Endothelial cell of umbilical vein (primary cell): ENCODE measurements at regions not wholly inside any gene's neighbourhood (a gene's known extent, or its start where the extent isn't known, plus 50 kb on each side); places are given as distances from the start of the nearest gene placed in this dataset.

Experiments
- BruUV-seq: library from RNA; stranded (reverse); fragments of 400-500 nt; replicated peaks from 2 replicates; lab custom pipeline; 2021; lab: Mats Ljungman, UMichigan
- CTCF ChIA-PET: fragments of 300-600, 350-600 bp; sonication (Branson Sonifier 250); formaldehyde crosslinking; loops from one replicate; lab custom pipeline; 2021; ENCODE audit warnings: antibody characterized with exemption, inconsistent platforms; lab: Charles Lee
- POLR2A ChIA-PET: fragments of 300-600, 350-600 bp; sonication (Branson Sonifier 250); formaldehyde crosslinking; loops from one replicate; lab custom pipeline; 2021; ENCODE audit warnings: antibody characterized with exemption, inconsistent platforms; lab: Charles Lee
- DNase-seq: peaks from one replicate; pipeline ENCODE4 v3.0.0-alpha.2; 2011; ENCODE audit warnings: low read depth, low spot score
- FAIRE-seq: peaks from 2 replicates; lab custom pipeline; 2011; peaks lifted over from hg19 to GRCh38; lab: Jason Lieb, UNC
- H2AFZ ChIP-seq: 2 replicates; pipeline ENCODE4 v1.6.0; 2012; ENCODE audit warnings: low read depth, low read length, control low read depth, inconsistent platforms
- H3K27ac ChIP-seq: 2 replicates; pipeline ENCODE4 v1.5.1; 2011; ENCODE audit warnings: low read depth, mild to moderate bottlenecking, control low read depth, low read length, moderate library complexity; ENCODE audit not compliant: insufficient read depth
- H3K27me3 ChIP-seq, 2 experiments: 2 replicates each; pipeline versions ENCODE4 v1.6.0 to v1.6.1; 2011; ENCODE audit warnings: low read length in 2 of 2, mixed read lengths in 1 of 2; ENCODE audit not compliant: control insufficient read depth in 2 of 2, insufficient read depth in 2 of 2
- H3K36me3 ChIP-seq, 2 experiments: 2 replicates in 1 of 2; 3 replicates in 1 of 2; pipeline ENCODE4 v1.5.1; 2011; ENCODE audit warnings: low read length in 2 of 2, mild to moderate bottlenecking in 1 of 2, moderate library complexity in 1 of 2; ENCODE audit not compliant: control insufficient read depth in 2 of 2, insufficient read depth in 2 of 2; ENCODE audit errors: extremely low read depth in 1 of 2
- H3K4me1 ChIP-seq: 3 replicates; pipeline ENCODE4 v1.5.1; 2011; ENCODE audit warnings: mild to moderate bottlenecking, low read length; ENCODE audit not compliant: control insufficient read depth, insufficient read depth; ENCODE audit errors: extremely low read depth
- H3K4me2 ChIP-seq: 2 replicates; pipeline ENCODE4 v1.6.1; 2011; ENCODE audit warnings: low read length, control low read depth, mixed read lengths; ENCODE audit not compliant: insufficient read depth
- H3K4me3 ChIP-seq, 3 experiments: fragments of 200-600 bp in 1 of 3; sonication (generic), shearing (Covaris generic) in 1 of 3; replicated peaks in 1 of 3; 2 replicates each; pipeline ENCODE4 v1.5.1; 2011 to 2016; ENCODE audit warnings: control low read depth in 3 of 3, low read length in 3 of 3, mild to moderate bottlenecking in 2 of 3, inconsistent platforms in 1 of 3, low read depth in 1 of 3, moderate library complexity in 1 of 3; ENCODE audit not compliant: insufficient read depth in 1 of 3
- H3K79me2 ChIP-seq: 2 replicates; pipeline ENCODE4 v1.6.0; 2012; ENCODE audit warnings: low read length, inconsistent platforms; ENCODE audit not compliant: control insufficient read depth, insufficient read depth
- H3K9ac ChIP-seq: replicated peaks from 2 replicates; pipeline ENCODE3; 2011; ENCODE audit warnings: low read length, control low read depth; ENCODE audit not compliant: insufficient read depth; ENCODE audit errors: extremely low read depth
- H3K9me1 ChIP-seq: replicated peaks from 3 replicates; pipeline ENCODE4 v1.6.0; 2011; ENCODE audit warnings: mild to moderate bottlenecking, low read length; ENCODE audit not compliant: control insufficient read depth, insufficient read depth; ENCODE audit errors: extremely low read depth
- H3K9me3 ChIP-seq: replicated peaks from 2 replicates; pipeline ENCODE4 v1.5.1; 2012; ENCODE audit warnings: low read length, inconsistent platforms; ENCODE audit not compliant: control insufficient read depth, insufficient read depth
- H4K20me1 ChIP-seq: replicated peaks from 2 replicates; pipeline ENCODE3; 2011; ENCODE audit warnings: mild to moderate bottlenecking, low read length; ENCODE audit not compliant: control insufficient read depth, insufficient read depth; ENCODE audit errors: extremely low read depth
- CTCF ChIP-seq, 2 donors: IDR thresholded peaks; 1 replicate in 1 of 2; 2 replicates in 1 of 2; pipeline ENCODE4 v1.5.1; 2011; ENCODE audit warnings: low read length in 2 of 2, mild to moderate bottlenecking in 2 of 2, moderate library complexity in 2 of 2, control low read depth in 1 of 2, inconsistent platforms in 1 of 2, low read depth in 1 of 2; ENCODE audit not compliant: insufficient read depth in 1 of 2; ENCODE audit errors: extremely low read depth in 1 of 2
- EZH2 ChIP-seq: IDR thresholded peaks from 2 replicates; pipeline ENCODE4 v1.6.1; 2012; ENCODE audit warnings: borderline replicate concordance, low read depth, mild to moderate bottlenecking, moderate library complexity, low read length, inconsistent platforms; ENCODE audit not compliant: severe bottlenecking
- FOS ChIP-seq: IDR thresholded peaks from 2 replicates; pipeline ENCODE4 v1.6.1; 2011; ENCODE audit warnings: mild to moderate bottlenecking, low read length, moderate library complexity, borderline replicate concordance; ENCODE audit not compliant: insufficient read depth
- GATA2 ChIP-seq: IDR thresholded peaks from 2 replicates; pipeline ENCODE4 v1.7.0; 2011; ENCODE audit warnings: low read depth, mild to moderate bottlenecking, moderate library complexity, mixed read lengths, low read length; ENCODE audit not compliant: insufficient read length, insufficient read depth
- JUN ChIP-seq: IDR thresholded peaks from 2 replicates; pipeline ENCODE4 v1.6.1; 2011; ENCODE audit warnings: borderline replicate concordance, low read depth; ENCODE audit not compliant: insufficient read length, insufficient read depth
- MAX ChIP-seq: IDR thresholded peaks from 2 replicates; pipeline ENCODE4 v1.6.1; 2011; ENCODE audit not compliant: insufficient read depth, insufficient read length
- MYC ChIP-seq: IDR thresholded peaks from one replicate; pipeline ENCODE4 v1.6.1; 2011; ENCODE audit warnings: mild to moderate bottlenecking, low read depth, low read length
- POLR2A ChIP-seq: IDR thresholded peaks from 2 replicates; pipeline ENCODE4 v1.6.1; 2012; ENCODE audit warnings: low read depth, mild to moderate bottlenecking, control low read depth, low read length
- POLR2AphosphoS5 ChIP-seq: IDR thresholded peaks from 2 replicates; pipeline ENCODE4 v1.6.1; 2012; ENCODE audit warnings: low read depth, mild to moderate bottlenecking, control low read depth, low read length, moderate library complexity; ENCODE audit not compliant: insufficient read depth
- dilution Hi-C: fragments of 300-500 bp; cut with MboI; formaldehyde crosslinking; loops from one replicate; pipeline ENCODE4 v1.15.0; 2019; ENCODE audit warnings: low sequenced_read_pairs; ENCODE audit not compliant: extremely low pct_ligation_motif_present
- intact Hi-C: fragments of 100-400 bp; cut with micrococcal nuclease; formaldehyde crosslinking; loops from one replicate; pipeline ENCODE4 v1.10.0; 2022

- CTCF ChIA-PET, result interaction anchor here (0.6 to 4.2 kb wide), 10 partner anchors 9 to 205 kb away, joined by 3 to 18 read pairs (median 5); no protein-coding TSS in a partner anchor
- no peaks in the 10 kb centered on the region for H3K9me1 ChIP-seq
- no peaks in the 10 kb centered on the region for H3K36me3 ChIP-seq
- H4K20me1 ChIP-seq, result no peaks in the 10 kb centered on the region
- H3K4me3 ChIP-seq, result no peak overlapping the region
- peaks cover 28% of the 10 kb centered on the region for H3K4me1 ChIP-seq
- dilution Hi-C loops, result no loop called here
- no peaks in the 10 kb centered on the region for H3K9me3 ChIP-seq
- H3K79me2 ChIP-seq, result no peaks in the 10 kb centered on the region
- peak; percentile 82 for DNase-seq
- no peak overlapping the region for H2AFZ ChIP-seq
- FAIRE-seq, result peak; percentile 95
- H3K4me2 ChIP-seq, result peak overlapping the region; percentile 71
- H3K9ac ChIP-seq, result peak overlapping the region; percentile 25
- H3K27me3 ChIP-seq, result no peaks in the 10 kb centered on the region
- BruUV-seq, result no TSS peak
- intact Hi-C loops, result loop anchor here (1.0 kb wide), 2 partner anchors 11 to 203 kb away; partner anchors contain the start of gene SEMA6A
- POLR2A ChIA-PET, result interaction anchor here (0.7 kb wide), 1 partner anchor 204 kb away, joined by 3 read pairs; no protein-coding TSS in a partner anchor
- peak overlapping the region; percentile 65 for H3K27ac ChIP-seq
- TF ChIP-seq MAX (no peak), FOS (peak; percentile 65), JUN (peak; percentile 74), POLR2AphosphoS5 (peak; percentile 39), GATA2 (peak; percentile 39), POLR2A (no peak)
These were observed 203.7 kb downstream of the SEMA6A start for GRCh38 chr5:116370886-116371285.

- no peaks in the 10 kb centered on the region for H3K27me3 ChIP-seq
- H3K9me1 ChIP-seq, result no peaks in the 10 kb centered on the region
- H3K79me2 ChIP-seq, result no peaks in the 10 kb centered on the region
- H3K4me2 ChIP-seq, result no peak overlapping the region
- no peaks in the 10 kb centered on the region for H3K36me3 ChIP-seq
- no peak overlapping the region for H3K4me3 ChIP-seq
- peak overlapping the region; percentile 31 for H3K27ac ChIP-seq
- TF ChIP-seq CTCF (IDR thresholded peaks at IDR 0.05; ENCODE audit: extremely low read depth in 1 of 2, insufficient read depth in 1 of 2, low read depth in 1 of 2, low read length in 2 of 2) (no peak), EZH2 (no peak), MYC (no peak), GATA2 (no peak), FOS (no peak), MAX (no peak), JUN (no peak), POLR2A (no peak), POLR2AphosphoS5 (no peak)
- H3K9me3 ChIP-seq, result no peaks in the 10 kb centered on the region
- FAIRE-seq (no peak), DNase-seq (peak; percentile 24)
- no peak overlapping the region for H3K9ac ChIP-seq
- BruUV-seq, result no TSS peak
- dilution Hi-C loops, result no loop called here
- peaks cover 28% of the 10 kb centered on the region for H3K4me1 ChIP-seq
- no peak overlapping the region for H2AFZ ChIP-seq
- H4K20me1 ChIP-seq, result no peaks in the 10 kb centered on the region
- POLR2A ChIA-PET, result no interaction called here
- CTCF ChIA-PET, result interaction anchor here (0.8 to 4.2 kb wide), 6 partner anchors 12 to 206 kb away, joined by 4 to 18 read pairs (median 12); partner anchors contain the start of gene SEMA6A
- intact Hi-C loops, result loop anchor here (1.0 kb wide), 1 partner anchor 204 kb away; the partner anchor contains the start of gene SEMA6A
These were observed 204.5 kb downstream of the SEMA6A start for GRCh38 chr5:116370149-116370548.
